ENCODE measurements at regions not wholly inside any gene's neighbourhood (a gene's known extent, or its start where the extent isn't known, plus 50 kb on each side); places are given as distances from the start of the nearest gene placed in this dataset.

GRCh38 chr6:133583907-133584427 is 304.9 kb upstream of the TCF21 start:
- intact Hi-C loops (cut with DNase I) = no loop called here
- no peak for DNase-seq (ENCODE audit: low spot score)

GRCh38 chr6:133584823-133585222 is 304.1 kb upstream of the TCF21 start:
- intact Hi-C loops (cut with DNase I) = no loop called here
- no peak for DNase-seq (ENCODE audit: low spot score)

- DNase-seq (ENCODE audit: low spot score) = no peak
- intact Hi-C loops (cut with DNase I) = no loop called here
Measured at GRCh38 chr6:133585978-133586377, 302.9 kb upstream of the TCF21 start.

GRCh38 chr6:133587546-133588160 is 301.3 kb upstream of the TCF21 start:
- intact Hi-C loops (cut with DNase I) = no loop called here
- no peak for DNase-seq (ENCODE audit: low spot score)

- intact Hi-C loops (cut with DNase I) = no loop called here
Measured at GRCh38 chr6:133590196-133590595, 298.7 kb upstream of the TCF21 start.

GRCh38 chr6:133590814-133591213 is 298.1 kb upstream of the TCF21 start:
- intact Hi-C loops (cut with DNase I) = no loop called here
- DNase-seq (ENCODE audit: low spot score) = no peak

More at GRCh38 chr6:133590196-133590595, 298.7 kb upstream of the TCF21 start:
- no peak for DNase-seq (ENCODE audit: low spot score)

GRCh38 chr6:133591275-133591674 is 297.6 kb upstream of the TCF21 start:
- no peak for DNase-seq (ENCODE audit: low spot score)
- intact Hi-C loops (cut with DNase I) = no loop called here

- intact Hi-C loops (cut with DNase I) = no loop called here
- DNase-seq (ENCODE audit: low spot score) = no peak
Measured at GRCh38 chr6:133594652-133595110, 294.2 kb upstream of the TCF21 start.

- DNase-seq (ENCODE audit: low spot score) = no peak
- intact Hi-C loops (cut with DNase I) = no loop called here
Measured at GRCh38 chr6:133595111-133595761, 293.7 kb upstream of the TCF21 start.

GRCh38 chr6:133606852-133607251 is 282.1 kb upstream of the TCF21 start:
- intact Hi-C loops (cut with DNase I) = no loop called here

GRCh38 chr6:133608620-133609019 is 280.3 kb upstream of the TCF21 start:
- intact Hi-C loops (cut with DNase I) = no loop called here

More at GRCh38 chr6:133606852-133607251, 282.1 kb upstream of the TCF21 start:
- DNase-seq (ENCODE audit: low spot score) = no peak

GRCh38 chr6:133609415-133610226 is 279.3 kb upstream of the TCF21 start:
- no peak for DNase-seq (ENCODE audit: low spot score)
- intact Hi-C loops (cut with DNase I) = no loop called here

More at GRCh38 chr6:133608620-133609019, 280.3 kb upstream of the TCF21 start:
- no peak for DNase-seq (ENCODE audit: low spot score)

- DNase-seq (ENCODE audit: low spot score) = no peak
- intact Hi-C loops (cut with DNase I) = no loop called here
Measured at GRCh38 chr6:133610227-133610840, 278.6 kb upstream of the TCF21 start.

- intact Hi-C loops (cut with DNase I) = no loop called here
- DNase-seq (ENCODE audit: low spot score) = no peak
Measured at GRCh38 chr6:133610971-133611370, 277.9 kb upstream of the TCF21 start.

- intact Hi-C loops (cut with DNase I) = no loop called here
- DNase-seq (ENCODE audit: low spot score) = no peak
Measured at GRCh38 chr6:133612459-133612858, 276.5 kb upstream of the TCF21 start.

- no peak for DNase-seq (ENCODE audit: low spot score)
- intact Hi-C loops (cut with DNase I) = no loop called here
Measured at GRCh38 chr6:133613211-133613610, 275.7 kb upstream of the TCF21 start.

GRCh38 chr6:133621751-133622150 is 267.2 kb upstream of the TCF21 start:
- intact Hi-C loops (cut with DNase I) = no loop called here
- no peak for DNase-seq (ENCODE audit: low spot score)

GRCh38 chr6:133623065-133623464 is 265.8 kb upstream of the TCF21 start:
- intact Hi-C loops (cut with DNase I) = no loop called here
- no peak for DNase-seq (ENCODE audit: low spot score)

- intact Hi-C loops (cut with DNase I) = no loop called here
- DNase-seq (ENCODE audit: low spot score) = no peak
Measured at GRCh38 chr6:133623621-133624020, 265.3 kb upstream of the TCF21 start.

GRCh38 chr6:133626096-133626666 is 262.7 kb upstream of the TCF21 start:
- DNase-seq (ENCODE audit: low spot score) = no peak
- intact Hi-C loops (cut with DNase I) = no loop called here

All from cardiac septum (tissue), 1 donor.